IgD-negative memory B cell (primary cell): ENCODE measurements at regions not wholly inside any gene's neighbourhood (a gene's known extent, or its start where the extent isn't known, plus 50 kb on each side); places are given as distances from the start of the nearest gene placed in this dataset.

Experiments used
- H3K27ac Mint-ChIP-seq, 3 donors: one replicate each; pipeline ENCODE4 v1.8.0; 2020 to 2022; ENCODE audit warnings: mild to moderate bottlenecking in 3 of 3, mixed read lengths in 3 of 3, moderate library complexity in 1 of 3
- H3K27me3 Mint-ChIP-seq: one replicate; pipeline ENCODE4 v1.8.0; 2021; ENCODE audit warnings: mixed read lengths
- H3K36me3 Mint-ChIP-seq: one replicate; pipeline ENCODE4 v1.8.0; 2020; ENCODE audit warnings: mild to moderate bottlenecking, mixed read lengths
- H3K4me1 Mint-ChIP-seq, 3 donors: one replicate each; pipeline ENCODE4 v1.8.0; 2020 to 2022; ENCODE audit warnings: mixed read lengths in 3 of 3, mild to moderate bottlenecking in 1 of 3
- H3K4me3 Mint-ChIP-seq, 4 donors: one replicate each; pipeline ENCODE4 v1.8.0; 2020 to 2022; ENCODE audit warnings: mild to moderate bottlenecking in 4 of 4, mixed read lengths in 4 of 4, moderate library complexity in 3 of 4
- H3K9me3 Mint-ChIP-seq, 3 donors: one replicate each; pipeline ENCODE4 v1.8.0; 2020 to 2021; ENCODE audit warnings: mixed read lengths in 3 of 3, mild to moderate bottlenecking in 1 of 3

GRCh38 chr5:61653807-61654580 is 321.9 kb downstream of the ZSWIM6 start:
- Mint-ChIP-seq H3K36me3 (no peaks in the 10 kb centered on the region), H3K27me3 (peaks cover 7% of the 10 kb centered on the region), H3K4me1 (peaks cover 0 to 2% (median 0%) of the 10 kb centered on the region in 3 donors), H3K27ac (no peak overlapping the region), H3K9me3 (no peaks in the 10 kb centered on the region), H3K4me3 (no peak overlapping the region)

- Mint-ChIP-seq H3K4me3 (no peak overlapping the region), H3K4me1 (no peaks in the 10 kb centered on the region), H3K9me3 (no peaks in the 10 kb centered on the region), H3K36me3 (no peaks in the 10 kb centered on the region), H3K27me3 (no peaks in the 10 kb centered on the region), H3K27ac (no peak overlapping the region)
These were observed 322.8 kb downstream of the ZSWIM6 start for GRCh38 chr5:61654876-61655275.

- no peaks in the 10 kb centered on the region for H3K36me3 Mint-ChIP-seq
- H3K9me3 Mint-ChIP-seq, result no peaks in the 10 kb centered on the region
- H3K4me1 Mint-ChIP-seq, result no peaks in the 10 kb centered on the region
- peaks cover 1% of the 10 kb centered on the region for H3K27me3 Mint-ChIP-seq
- no peak overlapping the region for H3K4me3 Mint-ChIP-seq
- no peak overlapping the region for H3K27ac Mint-ChIP-seq
These were observed 325.0 kb downstream of the ZSWIM6 start for GRCh38 chr5:61657010-61657409.

GRCh38 chr5:61657686-61658085 is 325.6 kb downstream of the ZSWIM6 start:
- H3K27me3 Mint-ChIP-seq, result peaks cover 1% of the 10 kb centered on the region
- no peaks in the 10 kb centered on the region for H3K9me3 Mint-ChIP-seq
- H3K27ac Mint-ChIP-seq, result no peak overlapping the region
- no peaks in the 10 kb centered on the region for H3K36me3 Mint-ChIP-seq
- no peaks in the 10 kb centered on the region for H3K4me1 Mint-ChIP-seq
- no peak overlapping the region for H3K4me3 Mint-ChIP-seq

GRCh38 chr5:61658592-61659008 is 326.5 kb downstream of the ZSWIM6 start:
- H3K36me3 Mint-ChIP-seq, result no peaks in the 10 kb centered on the region
- no peak overlapping the region for H3K4me3 Mint-ChIP-seq
- H3K9me3 Mint-ChIP-seq, result no peaks in the 10 kb centered on the region
- no peaks in the 10 kb centered on the region for H3K4me1 Mint-ChIP-seq
- peaks cover 1% of the 10 kb centered on the region for H3K27me3 Mint-ChIP-seq
- H3K27ac Mint-ChIP-seq, result no peak overlapping the region

GRCh38 chr5:61659221-61659696 is 327.2 kb downstream of the ZSWIM6 start:
- Mint-ChIP-seq H3K4me3 (no peak overlapping the region), H3K27me3 (peaks cover 1% of the 10 kb centered on the region), H3K9me3 (no peaks in the 10 kb centered on the region), H3K36me3 (no peaks in the 10 kb centered on the region), H3K27ac (no peak overlapping the region), H3K4me1 (no peaks in the 10 kb centered on the region)

- Mint-ChIP-seq H3K27ac (no peak overlapping the region), H3K9me3 (no peaks in the 10 kb centered on the region), H3K36me3 (no peaks in the 10 kb centered on the region), H3K27me3 (peaks cover 1% of the 10 kb centered on the region), H3K4me3 (no peak overlapping the region), H3K4me1 (peaks cover 0 to 3% (median 0%) of the 10 kb centered on the region in 3 donors)
These were observed 330.6 kb downstream of the ZSWIM6 start for GRCh38 chr5:61662670-61663069.

GRCh38 chr5:61666064-61666621 is 334.1 kb downstream of the ZSWIM6 start:
- Mint-ChIP-seq H3K36me3 (no peaks in the 10 kb centered on the region), H3K4me3 (peak overlapping the region in 1 of 4 donors; percentile 65), H3K27me3 (peaks cover 4% of the 10 kb centered on the region), H3K4me1 (peaks cover 0 to 3% (median 0%) of the 10 kb centered on the region in 3 donors), H3K9me3 (no peaks in the 10 kb centered on the region), H3K27ac (peak overlapping the region in 1 of 3 donors; percentile 22)

- Mint-ChIP-seq H3K36me3 (no peaks in the 10 kb centered on the region), H3K4me1 (peaks cover 1 to 3% (median 2%) of the 10 kb centered on the region in 3 donors), H3K9me3 (no peaks in the 10 kb centered on the region), H3K27me3 (peaks cover 4% of the 10 kb centered on the region), H3K4me3 (no peak overlapping the region), H3K27ac (no peak overlapping the region)
These were observed 335.6 kb downstream of the ZSWIM6 start for GRCh38 chr5:61667525-61668218.

GRCh38 chr5:61669531-61669930 is 337.5 kb downstream of the ZSWIM6 start:
- H3K27me3 Mint-ChIP-seq, result peaks cover 4% of the 10 kb centered on the region

GRCh38 chr5:61670941-61671340 is 338.9 kb downstream of the ZSWIM6 start:
- H3K9me3 Mint-ChIP-seq, result no peaks in the 10 kb centered on the region
- H3K4me1 Mint-ChIP-seq, result peaks cover 5 to 8% (median 5%) of the 10 kb centered on the region in 3 donors
- no peaks in the 10 kb centered on the region for H3K36me3 Mint-ChIP-seq
- H3K27me3 Mint-ChIP-seq, result peaks cover 4% of the 10 kb centered on the region
- no peak overlapping the region for H3K4me3 Mint-ChIP-seq
- no peak overlapping the region for H3K27ac Mint-ChIP-seq

More at GRCh38 chr5:61669531-61669930, 337.5 kb downstream of the ZSWIM6 start:
- H3K27ac Mint-ChIP-seq, result peak overlapping the region in 1 of 3 donors; percentile 63
- peaks cover 5 to 8% (median 5%) of the 10 kb centered on the region in 3 donors for H3K4me1 Mint-ChIP-seq
- no peak overlapping the region for H3K4me3 Mint-ChIP-seq
- H3K9me3 Mint-ChIP-seq, result no peaks in the 10 kb centered on the region
- no peaks in the 10 kb centered on the region for H3K36me3 Mint-ChIP-seq

GRCh38 chr5:61673007-61673735 is 341.1 kb downstream of the ZSWIM6 start:
- Mint-ChIP-seq H3K4me1 (peaks cover 5% of the 10 kb centered on the region in 3 donors), H3K36me3 (no peaks in the 10 kb centered on the region), H3K27ac (peak overlapping the region in 1 of 3 donors; percentile 2), H3K4me3 (no peak overlapping the region), H3K9me3 (no peaks in the 10 kb centered on the region), H3K27me3 (peaks cover 1% of the 10 kb centered on the region)

- no peak overlapping the region for H3K27ac Mint-ChIP-seq
These were observed 342.3 kb downstream of the ZSWIM6 start for GRCh38 chr5:61674378-61674777.

GRCh38 chr5:61675015-61675692 is 343.1 kb downstream of the ZSWIM6 start:
- H3K27ac Mint-ChIP-seq, result no peak overlapping the region
- no peak overlapping the region for H3K4me3 Mint-ChIP-seq
- H3K36me3 Mint-ChIP-seq, result no peaks in the 10 kb centered on the region
- H3K9me3 Mint-ChIP-seq, result no peaks in the 10 kb centered on the region
- peaks cover 1% of the 10 kb centered on the region for H3K27me3 Mint-ChIP-seq
- H3K4me1 Mint-ChIP-seq, result peaks cover 5% of the 10 kb centered on the region in 3 donors

More at GRCh38 chr5:61674378-61674777, 342.3 kb downstream of the ZSWIM6 start:
- H3K27me3 Mint-ChIP-seq, result peaks cover 1% of the 10 kb centered on the region
- H3K36me3 Mint-ChIP-seq, result no peaks in the 10 kb centered on the region
- H3K4me3 Mint-ChIP-seq, result no peak overlapping the region
- H3K9me3 Mint-ChIP-seq, result no peaks in the 10 kb centered on the region
- H3K4me1 Mint-ChIP-seq, result peaks cover 5% of the 10 kb centered on the region in 3 donors
